HG03378 (cell line): ENCODE measurements at regions not wholly inside any gene's neighbourhood (a gene's known extent, or its start where the extent isn't known, plus 50 kb on each side); places are given as distances from the start of the nearest gene placed in this dataset.

Source experiments
- ATAC-seq: cut with Tn5 transposase; IDR thresholded peaks from one replicate; pipeline ENCODE4 v1.9.1; 2021; ENCODE audit warnings: mild to moderate bottlenecking, moderate library complexity; ENCODE audit not compliant: unreplicated experiment

- ATAC-seq = no peak
These were observed 554.8 kb upstream of the TENM3 start for GRCh38 chr4:181688432-181688831.

- no peak for ATAC-seq
These were observed 554.3 kb upstream of the TENM3 start for GRCh38 chr4:181688872-181689271.

GRCh38 chr4:181690498-181690897 is 552.7 kb upstream of the TENM3 start:
- no peak for ATAC-seq

GRCh38 chr4:181692965-181693364 is 550.2 kb upstream of the TENM3 start:
- ATAC-seq = no peak

- no peak for ATAC-seq
These were observed 549.7 kb upstream of the TENM3 start for GRCh38 chr4:181693517-181693916.

GRCh38 chr4:181698221-181698620 is 545.0 kb upstream of the TENM3 start:
- ATAC-seq = no peak

- ATAC-seq = no peak
These were observed 542.0 kb upstream of the TENM3 start for GRCh38 chr4:181701214-181701613.

GRCh38 chr4:181701894-181702293 is 541.3 kb upstream of the TENM3 start:
- ATAC-seq = no peak

GRCh38 chr4:181702864-181703495 is 540.2 kb upstream of the TENM3 start:
- no peak for ATAC-seq

- ATAC-seq = no peak
These were observed 533.1 kb upstream of the TENM3 start for GRCh38 chr4:181710143-181710542.

- ATAC-seq = no peak
These were observed 531.8 kb upstream of the TENM3 start for GRCh38 chr4:181711387-181711786.

- no peak for ATAC-seq
These were observed 514.8 kb upstream of the TENM3 start for GRCh38 chr4:181728305-181728966.

GRCh38 chr4:181731900-181732299 is 511.3 kb upstream of the TENM3 start:
- no peak for ATAC-seq

- ATAC-seq = no peak
These were observed 505.5 kb upstream of the TENM3 start for GRCh38 chr4:181737744-181738143.

GRCh38 chr4:181739031-181739430 is 504.2 kb upstream of the TENM3 start:
- no peak for ATAC-seq

GRCh38 chr4:181741513-181741912 is 501.7 kb upstream of the TENM3 start:
- ATAC-seq = no peak

- ATAC-seq = no peak
These were observed 497.1 kb upstream of the TENM3 start for GRCh38 chr4:181745933-181746625.

- no peak for ATAC-seq
These were observed 494.6 kb upstream of the TENM3 start for GRCh38 chr4:181748581-181748980.

GRCh38 chr4:181752516-181752915 is 490.7 kb upstream of the TENM3 start:
- no peak for ATAC-seq

GRCh38 chr4:181753207-181753606 is 490.0 kb upstream of the TENM3 start:
- ATAC-seq = no peak

GRCh38 chr4:181755846-181756245 is 487.4 kb upstream of the TENM3 start:
- ATAC-seq = no peak

- no peak for ATAC-seq
These were observed 486.6 kb upstream of the TENM3 start for GRCh38 chr4:181756451-181757095.
